A549 (cell line): ENCODE measurements at regions not wholly inside any gene's neighbourhood (a gene's known extent, or its start where the extent isn't known, plus 50 kb on each side); places are given as distances from the start of the nearest gene placed in this dataset.

Source experiments
- POLR2A ChIP-seq: IDR thresholded peaks from 2 replicates; pipeline ENCODE4 v1.6.1; 2012; ENCODE audit warnings: mild to moderate bottlenecking, low read length
- SMC3 ChIP-seq: fragments of >200 bp; sonication (Bioruptor Twin); formaldehyde crosslinking; IDR thresholded peaks from 3 replicates; pipeline ENCODE4 v1.6.1; 2018; ENCODE audit warnings: inconsistent platforms
- TF ChIP-seq, protein P1 (sequence below): fragments of >200 bp; sonication (Bioruptor Twin); formaldehyde crosslinking; IDR thresholded peaks from 3 replicates; pipeline ENCODE4 v1.5.1; 2016
- TF ChIP-seq, protein P2 (sequence below): IDR thresholded peaks from 2 replicates; pipeline ENCODE4 v1.6.1; 2012

DNA sequence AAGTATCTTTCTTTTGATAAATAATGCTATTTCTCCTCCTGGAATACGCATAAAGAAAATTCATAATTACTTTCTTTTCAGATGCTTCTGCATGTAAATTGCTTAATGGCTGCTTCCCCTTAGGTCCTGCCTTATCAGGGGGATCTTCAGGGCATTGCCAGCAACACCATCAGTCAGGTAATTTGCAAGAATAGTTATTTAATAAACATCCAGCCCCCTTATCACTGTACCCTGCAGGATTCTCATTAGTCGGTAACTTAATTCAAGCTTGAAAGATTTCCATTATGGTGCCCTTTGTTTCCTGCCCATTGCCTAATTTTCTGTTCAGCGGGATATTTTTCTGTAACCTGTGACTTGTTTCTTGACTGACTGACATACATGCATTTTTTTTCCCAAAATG, 414.5 kb downstream of the MFSD1 start:
- TF ChIP-seq POLR2A: no peak
- TF ChIP-seq SMC3: no peak
- TF ChIP-seq, protein P1, sequence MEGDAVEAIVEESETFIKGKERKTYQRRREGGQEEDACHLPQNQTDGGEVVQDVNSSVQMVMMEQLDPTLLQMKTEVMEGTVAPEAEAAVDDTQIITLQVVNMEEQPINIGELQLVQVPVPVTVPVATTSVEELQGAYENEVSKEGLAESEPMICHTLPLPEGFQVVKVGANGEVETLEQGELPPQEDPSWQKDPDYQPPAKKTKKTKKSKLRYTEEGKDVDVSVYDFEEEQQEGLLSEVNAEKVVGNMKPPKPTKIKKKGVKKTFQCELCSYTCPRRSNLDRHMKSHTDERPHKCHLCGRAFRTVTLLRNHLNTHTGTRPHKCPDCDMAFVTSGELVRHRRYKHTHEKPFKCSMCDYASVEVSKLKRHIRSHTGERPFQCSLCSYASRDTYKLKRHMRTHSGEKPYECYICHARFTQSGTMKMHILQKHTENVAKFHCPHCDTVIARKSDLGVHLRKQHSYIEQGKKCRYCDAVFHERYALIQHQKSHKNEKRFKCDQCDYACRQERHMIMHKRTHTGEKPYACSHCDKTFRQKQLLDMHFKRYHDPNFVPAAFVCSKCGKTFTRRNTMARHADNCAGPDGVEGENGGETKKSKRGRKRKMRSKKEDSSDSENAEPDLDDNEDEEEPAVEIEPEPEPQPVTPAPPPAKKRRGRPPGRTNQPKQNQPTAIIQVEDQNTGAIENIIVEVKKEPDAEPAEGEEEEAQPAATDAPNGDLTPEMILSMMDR: no peak
- TF ChIP-seq, protein P2, sequence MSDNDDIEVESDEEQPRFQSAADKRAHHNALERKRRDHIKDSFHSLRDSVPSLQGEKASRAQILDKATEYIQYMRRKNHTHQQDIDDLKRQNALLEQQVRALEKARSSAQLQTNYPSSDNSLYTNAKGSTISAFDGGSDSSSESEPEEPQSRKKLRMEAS: no peak
